ENCODE measurements at regions not wholly inside any gene's neighbourhood (a gene's known extent, or its start where the extent isn't known, plus 50 kb on each side); places are given as distances from the start of the nearest gene placed in this dataset.
"Not testable (repeated sequence)": the region's sequence is repeated elsewhere in the genome, so short reads cannot be mapped to it uniquely, and the experiment has no call there.

GRCh38 chr12:97984974-97985580 is 522.5 kb downstream of the RMST start:
- TF ChIP-seq POLR2A (IDR thresholded peaks at IDR 0.05) (no peak), EP300 (IDR thresholded peaks at IDR 0.05) (no peak), POLR2AphosphoS5 (IDR thresholded peaks at IDR 0.05) (no peak), CTCF (IDR thresholded peaks at IDR 0.05) (no peak)
- Histone ChIP-seq H3K9me3 (no peaks in the 10 kb centered on the region), H3K27ac (no peak overlapping the region), H3K4me1 (no peaks in the 10 kb centered on the region), H3K27me3 (no peaks in the 10 kb centered on the region), H3K36me3 (no peaks in the 10 kb centered on the region), H3K4me3 (no peak overlapping the region)
- 70 to 82% (median 78%) methylated on average over 4 of the region's 4 CpGs for WGBS, 5 donors
- no peak for DNase-seq
- intact Hi-C loops (cut with DNase I; ENCODE audit: low total_unique reads), result no loop called here

- Histone ChIP-seq H3K27me3 (no peaks in the 10 kb centered on the region), H3K9me3 (peaks cover 0 to 2% (median under 1%) of the 10 kb centered on the region in 4 donors), H3K4me3 (no peak overlapping the region), H3K4me1 (no peaks in the 10 kb centered on the region), H3K27ac (no peak overlapping the region), H3K36me3 (no peaks in the 10 kb centered on the region)
- DNase-seq, result no peak
- 89 to 94% (median 92%) methylated on average over 5 of the region's 5 CpGs for WGBS, 5 donors
- TF ChIP-seq CTCF (IDR thresholded peaks at IDR 0.05) (no peak), POLR2AphosphoS5 (IDR thresholded peaks at IDR 0.05) (no peak), POLR2A (IDR thresholded peaks at IDR 0.05) (no peak), EP300 (IDR thresholded peaks at IDR 0.05) (no peak)
- intact Hi-C loops (cut with DNase I; ENCODE audit: low total_unique reads), result no loop called here
These were observed 523.2 kb downstream of the RMST start for GRCh38 chr12:97985834-97986233.

- H3K36me3 ChIP-seq; DNase-seq; H3K4me3 ChIP-seq; H3K27ac ChIP-seq; H3K4me1 ChIP-seq; H3K27me3 ChIP-seq; intact Hi-C loops (cut with DNase I; ENCODE audit: low total_unique reads): not testable (repeated sequence)
- peaks cover 0 to 12% (median 7%) of the 10 kb centered on the region in 4 donors for H3K9me3 ChIP-seq
These were observed 526.0 kb downstream of the RMST start for GRCh38 chr12:97988588-97988987.

GRCh38 chr12:97989366-97989940 is 525.9 kb upstream of the TMPO start:
- H3K9me3 ChIP-seq, result peaks cover 0 to 12% (median 7%) of the 10 kb centered on the region in 4 donors
- H3K4me1 ChIP-seq, result no peaks in the 10 kb centered on the region
- TF ChIP-seq EP300 (IDR thresholded peaks at IDR 0.05) (no peak), POLR2AphosphoS5 (IDR thresholded peaks at IDR 0.05) (no peak), CTCF (IDR thresholded peaks at IDR 0.05) (no peak)
- no peaks in the 10 kb centered on the region for H3K36me3 ChIP-seq
- DNase-seq, result no peak
- no peak overlapping the region for H3K4me3 ChIP-seq
- intact Hi-C loops (cut with DNase I; ENCODE audit: low total_unique reads), result no loop called here
- H3K27ac ChIP-seq, result no peak overlapping the region
- H3K27me3 ChIP-seq, result no peaks in the 10 kb centered on the region

GRCh38 chr12:97994746-97995484 is 520.5 kb upstream of the TMPO start:
- H3K4me3 ChIP-seq, result no peak overlapping the region
- WGBS, 5 donors, result 69 to 94% (median 85%) methylated on average over 2 of the region's 2 CpGs
- peaks cover 0 to 12% (median 7%) of the 10 kb centered on the region in 4 donors for H3K9me3 ChIP-seq
- no peaks in the 10 kb centered on the region for H3K27me3 ChIP-seq
- no peaks in the 10 kb centered on the region for H3K36me3 ChIP-seq
- H3K27ac ChIP-seq, result no peak overlapping the region
- TF ChIP-seq EP300 (IDR thresholded peaks at IDR 0.05), result no peak
- no peak for TF ChIP-seq POLR2AphosphoS5 (IDR thresholded peaks at IDR 0.05)
- no peak for TF ChIP-seq POLR2A (IDR thresholded peaks at IDR 0.05)
- no peak for TF ChIP-seq CTCF (IDR thresholded peaks at IDR 0.05)
- no peaks in the 10 kb centered on the region for H3K4me1 ChIP-seq
- intact Hi-C loops (cut with DNase I; ENCODE audit: low total_unique reads), result no loop called here
- no peak for DNase-seq

All from stomach (tissue), 8 donors.